Natural killer cell (primary cell): ENCODE measurements at regions not wholly inside any gene's neighbourhood (a gene's known extent, or its start where the extent isn't known, plus 50 kb on each side); places are given as distances from the start of the nearest gene placed in this dataset.

ENCODE experiments used
- ATAC-seq, 3 donors: fragments of 150-1000 bp in 2 of 3; fragments of 200-7000 bp in 1 of 3; cut with Tn5 transposase; 1 replicate in 1 of 3; 2 replicates in 2 of 3; pipeline ENCODE4 v1.10.0; 2021; ENCODE audit warnings: mild to moderate bottlenecking in 2 of 3, moderate library complexity in 2 of 3
- DNase-seq, 2 donors: peaks; one replicate each; pipeline versions ENCODE4 v3.0.0 to v3.0.0-alpha.2; 2013 to 2021; ENCODE audit warnings: mixed read lengths in 1 of 2
- H3K27ac ChIP-seq: one replicate; pipeline ENCODE4 v1.5.1; 2013; ENCODE audit warnings: mild to moderate bottlenecking, low read length
- H3K27me3 ChIP-seq: one replicate; pipeline ENCODE4 v1.6.1; 2013; ENCODE audit warnings: low read length; ENCODE audit not compliant: control insufficient read depth, insufficient read depth
- H3K36me3 ChIP-seq: one replicate; pipeline ENCODE4 v1.6.1; 2013; ENCODE audit warnings: low read length; ENCODE audit not compliant: control insufficient read depth, insufficient read depth
- H3K4me1 ChIP-seq: one replicate; pipeline ENCODE4 v1.6.1; 2013; ENCODE audit warnings: low read length; ENCODE audit not compliant: control insufficient read depth, insufficient read depth
- H3K4me3 ChIP-seq: one replicate; pipeline ENCODE4 v1.5.1; 2013; ENCODE audit warnings: low read length
- H3K9me3 ChIP-seq: one replicate; pipeline ENCODE4 v1.6.1; 2013; ENCODE audit warnings: low read length; ENCODE audit not compliant: control insufficient read depth, insufficient read depth
- H3K27ac Mint-ChIP-seq, 2 donors: one replicate each; pipeline ENCODE4 v1.8.0; 2022; ENCODE audit warnings: mild to moderate bottlenecking in 2 of 2, mixed read lengths in 2 of 2, moderate library complexity in 1 of 2
- H3K27me3 Mint-ChIP-seq, 2 donors: one replicate each; pipeline ENCODE4 v1.8.0; 2022; ENCODE audit warnings: low read depth in 2 of 2, mixed read lengths in 2 of 2
- H3K36me3 Mint-ChIP-seq: one replicate; pipeline ENCODE4 v1.8.0; 2022; ENCODE audit warnings: mixed read lengths
- H3K4me1 Mint-ChIP-seq, 2 donors: one replicate each; pipeline ENCODE4 v1.8.0; 2022; ENCODE audit warnings: mixed read lengths in 2 of 2
- H3K4me3 Mint-ChIP-seq: one replicate; pipeline ENCODE4 v1.8.0; 2022; ENCODE audit warnings: mild to moderate bottlenecking, moderate library complexity, mixed read lengths
- H3K9me3 Mint-ChIP-seq, 2 donors: one replicate each; pipeline ENCODE4 v1.8.0; 2022; ENCODE audit warnings: mixed read lengths in 2 of 2
- CTCF ChIP-seq: fragments of 200-600 bp; IDR thresholded peaks from one replicate; pipeline ENCODE4 v1.8.0; 2022; ENCODE audit warnings: antibody characterized with exemption
- WGBS: methylation state at CpG from one replicate; pipeline ENCODE4 v1.1.7; 2013; ENCODE audit warnings: missing lambda C conversion rate; ENCODE audit not compliant: insufficient coverage; 5-methylcytosine and 5-hydroxymethylcytosine counted together
- intact Hi-C: fragments of 100-400 bp; cut with micrococcal nuclease; formaldehyde crosslinking; loops from one replicate; pipeline ENCODE4 v1.14.2; 2022

- no peaks in the 10 kb centered on the region for H3K27me3 ChIP-seq
- H3K9me3 ChIP-seq = no peaks in the 10 kb centered on the region
- WGBS = 57% methylated on average over 4 of the region's 4 CpGs
- H3K4me3 Mint-ChIP-seq = no peak overlapping the region
- H3K4me3 ChIP-seq = no peak overlapping the region
- H3K27me3 Mint-ChIP-seq = peaks cover 2 to 10% of the 10 kb centered on the region in 2 donors
- H3K9me3 Mint-ChIP-seq = no peaks in the 10 kb centered on the region
- H3K27ac ChIP-seq = no peak overlapping the region
- no peaks in the 10 kb centered on the region for H3K4me1 Mint-ChIP-seq
- no peak overlapping the region for H3K27ac Mint-ChIP-seq
- H3K36me3 ChIP-seq = no peaks in the 10 kb centered on the region
- TF ChIP-seq CTCF = no peak
- ATAC-seq (no peak), DNase-seq (no peak)
- H3K4me1 ChIP-seq = no peaks in the 10 kb centered on the region
- H3K36me3 Mint-ChIP-seq = no peaks in the 10 kb centered on the region
- intact Hi-C loops = no loop called here
Observed at GRCh38 chr17:34826332-34826731, 134.9 kb downstream of the CCT6B start.

GRCh38 chr17:34825884-34826283 is 135.4 kb downstream of the CCT6B start:
- H3K27me3 ChIP-seq = no peaks in the 10 kb centered on the region
- H3K4me3 Mint-ChIP-seq = no peak overlapping the region
- intact Hi-C loops = no loop called here
- no peak overlapping the region for H3K27ac ChIP-seq
- no peak for DNase-seq
- H3K9me3 ChIP-seq = no peaks in the 10 kb centered on the region
- WGBS = 74% methylated on average over 5 of the region's 6 CpGs
- no peaks in the 10 kb centered on the region for H3K36me3 Mint-ChIP-seq
- H3K4me1 ChIP-seq = no peaks in the 10 kb centered on the region
- no peak for TF ChIP-seq CTCF
- no peak overlapping the region for H3K4me3 ChIP-seq
- H3K27ac Mint-ChIP-seq = no peak overlapping the region
- peaks cover 7 to 10% of the 10 kb centered on the region in 2 donors for H3K27me3 Mint-ChIP-seq
- no peaks in the 10 kb centered on the region for H3K9me3 Mint-ChIP-seq
- no peaks in the 10 kb centered on the region for H3K4me1 Mint-ChIP-seq
- H3K36me3 ChIP-seq = no peaks in the 10 kb centered on the region
- ATAC-seq = no peak

- no peak overlapping the region for H3K27ac ChIP-seq
- DNase-seq (no peak), ATAC-seq (no peak)
- Mint-ChIP-seq H3K4me1 (no peaks in the 10 kb centered on the region), H3K27ac (no peak overlapping the region), H3K4me3 (no peak overlapping the region), H3K36me3 (no peaks in the 10 kb centered on the region), H3K27me3 (peaks cover 10 to 14% of the 10 kb centered on the region in 2 donors), H3K9me3 (no peaks in the 10 kb centered on the region)
- WGBS = 100% methylated on average over 1 of the region's 1 CpG
- H3K36me3 ChIP-seq = no peaks in the 10 kb centered on the region
- H3K4me1 ChIP-seq = no peaks in the 10 kb centered on the region
- H3K9me3 ChIP-seq = no peaks in the 10 kb centered on the region
- H3K4me3 ChIP-seq = no peak overlapping the region
- TF ChIP-seq CTCF = no peak
- H3K27me3 ChIP-seq = no peaks in the 10 kb centered on the region
- intact Hi-C loops = no loop called here
Observed at GRCh38 chr17:34825102-34825501, 136.2 kb downstream of the CCT6B start.

GRCh38 chr17:34823023-34823422 is 138.2 kb downstream of the CCT6B start:
- H3K27me3 Mint-ChIP-seq = peaks cover 12 to 14% of the 10 kb centered on the region in 2 donors
- H3K27ac Mint-ChIP-seq = no peak overlapping the region
- DNase-seq (no peak), ATAC-seq (no peak)
- H3K4me3 ChIP-seq = no peak overlapping the region
- intact Hi-C loops = no loop called here
- H3K4me3 Mint-ChIP-seq = no peak overlapping the region
- H3K4me1 ChIP-seq = no peaks in the 10 kb centered on the region
- no peaks in the 10 kb centered on the region for H3K36me3 Mint-ChIP-seq
- no peaks in the 10 kb centered on the region for H3K27me3 ChIP-seq
- TF ChIP-seq CTCF = no peak
- H3K9me3 ChIP-seq = no peaks in the 10 kb centered on the region
- H3K4me1 Mint-ChIP-seq = no peaks in the 10 kb centered on the region
- no peaks in the 10 kb centered on the region for H3K36me3 ChIP-seq
- H3K27ac ChIP-seq = no peak overlapping the region
- H3K9me3 Mint-ChIP-seq = no peaks in the 10 kb centered on the region
- WGBS = 85% methylated on average over 6 of the region's 6 CpGs
